ENCODE measurements at regions not wholly inside any gene's neighbourhood (a gene's known extent, or its start where the extent isn't known, plus 50 kb on each side); places are given as distances from the start of the nearest gene placed in this dataset.
A peak's percentile ranks its signal among the peaks of the same experiment; 100 is the strongest.
"Not testable (repeated sequence)": the region's sequence is repeated elsewhere in the genome, so short reads cannot be mapped to it uniquely, and the experiment has no call there.

- no peak for DNase-seq
These were observed 465.8 kb upstream of the ANO5 start for GRCh38 chr11:21727102-21727501.

- DNase-seq = no peak
These were observed 456.5 kb upstream of the ANO5 start for GRCh38 chr11:21736404-21736803.

- DNase-seq = not testable (repeated sequence)
These were observed 440.2 kb upstream of the ANO5 start for GRCh38 chr11:21752475-21753243.

- not testable (repeated sequence) for DNase-seq
These were observed 439.6 kb upstream of the ANO5 start for GRCh38 chr11:21753244-21753767.

- no peak for DNase-seq
These were observed 431.9 kb upstream of the ANO5 start for GRCh38 chr11:21761000-21761399.

- no peak for DNase-seq
These were observed 424.5 kb upstream of the ANO5 start for GRCh38 chr11:21768388-21768787.

- DNase-seq = no peak
These were observed 423.7 kb upstream of the ANO5 start for GRCh38 chr11:21769188-21769587.

GRCh38 chr11:21771097-21771496, 421.8 kb upstream of the ANO5 start:
- no peak for DNase-seq

GRCh38 chr11:21774212-21774611, 418.7 kb upstream of the ANO5 start:
- no peak for DNase-seq

- no peak for DNase-seq
These were observed 417.0 kb upstream of the ANO5 start for GRCh38 chr11:21775911-21776310.

GRCh38 chr11:21783954-21784353, 408.9 kb upstream of the ANO5 start:
- DNase-seq = no peak

- DNase-seq = no peak
These were observed 407.5 kb upstream of the ANO5 start for GRCh38 chr11:21785351-21785750.

GRCh38 chr11:21794306-21794705, 398.6 kb upstream of the ANO5 start:
- DNase-seq = no peak

GRCh38 chr11:21798216-21798615, 394.7 kb upstream of the ANO5 start:
- no peak for DNase-seq

GRCh38 chr11:21804523-21804922, 388.4 kb upstream of the ANO5 start:
- not testable (repeated sequence) for DNase-seq

GRCh38 chr11:21806508-21806907, 386.4 kb upstream of the ANO5 start:
- DNase-seq = no peak

GRCh38 chr11:21806947-21807346, 385.9 kb upstream of the ANO5 start:
- no peak for DNase-seq

- no peak for DNase-seq
These were observed 385.5 kb upstream of the ANO5 start for GRCh38 chr11:21807350-21807749.

GRCh38 chr11:21810650-21811049, 382.2 kb upstream of the ANO5 start:
- no peak for DNase-seq

- DNase-seq = no peak
These were observed 381.3 kb upstream of the ANO5 start for GRCh38 chr11:21811572-21811971.

- peak; percentile 1 for DNase-seq
These were observed 378.7 kb upstream of the ANO5 start for GRCh38 chr11:21814169-21814568.

- no peak for DNase-seq
These were observed 375.2 kb upstream of the ANO5 start for GRCh38 chr11:21817696-21818095.

GRCh38 chr11:21820176-21820575, 372.7 kb upstream of the ANO5 start:
- no peak for DNase-seq

GRCh38 chr11:21825127-21825526, 367.8 kb upstream of the ANO5 start:
- no peak for DNase-seq

GRCh38 chr11:21838427-21838826, 354.5 kb upstream of the ANO5 start:
- DNase-seq = no peak
